ENCODE measurements at regions not wholly inside any gene's neighbourhood (a gene's known extent, or its start where the extent isn't known, plus 50 kb on each side); places are given as distances from the start of the nearest gene placed in this dataset.
A peak's percentile ranks its signal among the peaks of the same experiment; 100 is the strongest.

DNA sequence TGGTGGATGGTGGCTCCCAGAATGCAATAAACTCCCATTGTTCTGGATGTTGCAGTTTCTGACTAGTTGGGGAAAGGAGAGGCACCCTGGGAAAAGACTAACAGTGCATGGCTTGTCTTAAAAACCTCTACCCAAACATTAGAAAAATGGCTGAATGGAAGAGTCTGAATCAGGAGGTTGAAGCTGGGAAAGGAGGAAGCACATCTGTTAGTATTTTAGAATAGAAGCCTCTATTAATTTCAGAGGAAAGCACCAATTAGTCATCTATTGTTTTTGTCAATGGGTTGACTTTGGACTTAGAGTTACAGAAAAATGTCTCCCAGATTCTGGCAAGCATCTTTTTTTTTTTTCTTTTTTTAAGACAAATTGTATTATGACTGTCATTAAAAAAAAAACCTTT is 56.1 kb upstream of the ELMO1 start:
- intact Hi-C loops (cut with DNase I): loop anchor here (5.0 kb wide), 1 partner anchor 52 kb away; no protein-coding TSS in a partner anchor
- DNase-seq: no peak

DNA sequence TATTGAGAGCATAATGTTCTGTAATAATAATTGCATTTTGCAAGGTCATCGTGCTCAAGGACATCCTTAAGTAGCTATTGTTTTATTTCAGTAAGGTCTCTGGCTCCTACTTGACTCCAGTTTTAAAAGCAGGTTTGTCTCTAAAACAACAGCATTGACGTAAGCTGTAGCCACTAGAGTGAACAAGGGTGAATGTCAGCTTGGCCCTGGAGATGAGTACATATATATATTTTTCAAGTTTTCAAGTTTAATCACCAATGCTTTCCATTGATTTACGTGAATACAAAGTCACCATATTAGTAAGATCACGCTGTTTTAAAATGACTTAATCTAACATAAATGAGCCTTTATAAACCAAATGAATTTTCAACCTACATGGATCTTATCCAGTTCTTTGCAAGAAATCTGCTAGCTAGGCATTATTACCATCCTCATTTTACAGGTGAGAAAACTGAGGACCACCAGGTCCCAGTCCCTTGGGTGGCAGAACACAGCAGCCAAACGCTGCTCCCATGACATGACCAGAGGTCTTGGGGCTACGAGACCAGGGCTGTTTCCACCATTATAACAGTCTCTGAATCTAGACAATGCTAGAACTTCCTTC is 57.2 kb upstream of the ELMO1 start:
- no peak for DNase-seq
- intact Hi-C loops (cut with DNase I): loop anchor here (5.0 kb wide), 1 partner anchor 54 kb away; no protein-coding TSS in a partner anchor

DNA sequence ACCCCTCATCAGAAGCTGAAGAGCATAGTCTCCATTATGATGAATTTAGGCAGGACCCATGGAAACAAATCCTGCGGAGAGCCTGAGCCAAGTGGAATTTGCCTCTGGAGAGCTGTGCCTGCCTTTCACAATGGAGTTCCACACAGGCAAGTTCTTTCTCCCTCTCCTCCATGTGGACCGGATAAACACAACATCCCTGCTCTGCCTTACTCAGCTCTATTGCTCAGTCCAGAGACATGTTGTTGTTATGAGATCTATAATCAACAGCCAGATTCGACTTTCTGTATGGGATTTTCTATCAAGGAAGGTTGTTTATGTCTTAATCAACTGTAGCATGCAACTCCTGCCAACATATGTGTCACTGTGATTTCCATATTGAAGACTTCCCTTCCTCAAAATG is 59.5 kb upstream of the ELMO1 start:
- no peak for DNase-seq
- intact Hi-C loops (cut with DNase I): loop anchor here (5.0 kb wide), 1 partner anchor 56 kb away; no protein-coding TSS in a partner anchor

DNA sequence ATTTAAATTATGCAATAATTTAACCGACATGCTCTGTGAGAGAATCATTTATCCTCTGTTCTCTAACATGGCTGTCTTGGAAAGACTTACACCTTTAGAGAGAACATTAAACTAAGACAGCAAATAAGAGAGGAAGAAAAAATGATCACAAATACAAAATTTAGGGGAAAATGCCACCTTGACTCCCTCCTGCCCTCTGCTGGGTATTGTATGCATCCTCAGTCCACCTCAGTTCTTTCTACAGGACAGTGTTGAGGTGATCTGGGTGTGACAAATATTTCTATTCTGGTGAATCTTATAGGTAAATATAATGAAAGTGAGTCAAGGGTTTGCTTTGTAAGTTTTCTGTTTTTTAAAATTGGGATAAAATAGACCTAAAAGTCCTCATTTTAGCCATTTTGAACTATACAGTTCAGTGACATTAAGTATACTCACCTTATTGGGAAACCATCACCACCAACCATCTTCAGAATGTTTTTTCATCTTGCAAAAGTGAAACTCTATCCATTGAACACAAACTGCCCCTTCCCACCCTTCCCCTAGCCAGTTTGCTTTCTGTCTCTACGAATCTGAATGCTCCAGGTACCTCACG is 61.5 kb upstream of the ELMO1 start:
- intact Hi-C loops (cut with DNase I): loop anchor here (5.0 to 10.0 kb wide), 2 partner anchors 303 to 325 kb away; no protein-coding TSS in a partner anchor
- peak in 1 of 10 donors; percentile 28 for DNase-seq

GRCh38 chr7:37511915-37512314 is 63.3 kb upstream of the ELMO1 start:
- intact Hi-C loops (cut with DNase I): loop anchor here (5.0 to 10.0 kb wide), 2 partner anchors 305 to 323 kb away; no protein-coding TSS in a partner anchor
- DNase-seq: no peak

DNA sequence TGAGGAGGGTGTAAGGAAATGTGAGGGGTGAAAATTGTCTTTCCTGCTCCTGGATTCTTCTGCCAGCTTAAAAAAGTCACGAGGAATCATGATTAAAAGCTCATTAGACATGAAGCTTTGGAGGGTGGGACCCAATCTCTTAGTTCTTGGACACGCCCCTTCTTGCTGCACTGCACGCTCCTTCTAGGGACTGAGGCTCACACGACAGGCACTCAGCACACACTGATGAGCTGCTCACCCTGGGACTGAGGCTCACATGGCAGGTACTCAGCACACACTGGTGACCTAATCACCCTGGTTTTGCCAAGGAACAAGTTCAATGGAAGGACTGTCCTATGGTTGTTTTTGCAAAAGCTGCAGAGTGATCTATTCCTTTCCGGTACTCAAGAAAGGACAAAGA is 65.8 kb upstream of the ELMO1 start:
- DNase-seq: no peak
- intact Hi-C loops (cut with DNase I): loop anchor here (5.0 to 10.0 kb wide), 2 partner anchors 307 to 320 kb away; no protein-coding TSS in a partner anchor

GRCh38 chr7:37516664-37517063 is 68.0 kb upstream of the ELMO1 start:
- no peak for DNase-seq
- intact Hi-C loops (cut with DNase I): loop anchor here (10.0 kb wide), 1 partner anchor 318 kb away; no protein-coding TSS in a partner anchor

DNA sequence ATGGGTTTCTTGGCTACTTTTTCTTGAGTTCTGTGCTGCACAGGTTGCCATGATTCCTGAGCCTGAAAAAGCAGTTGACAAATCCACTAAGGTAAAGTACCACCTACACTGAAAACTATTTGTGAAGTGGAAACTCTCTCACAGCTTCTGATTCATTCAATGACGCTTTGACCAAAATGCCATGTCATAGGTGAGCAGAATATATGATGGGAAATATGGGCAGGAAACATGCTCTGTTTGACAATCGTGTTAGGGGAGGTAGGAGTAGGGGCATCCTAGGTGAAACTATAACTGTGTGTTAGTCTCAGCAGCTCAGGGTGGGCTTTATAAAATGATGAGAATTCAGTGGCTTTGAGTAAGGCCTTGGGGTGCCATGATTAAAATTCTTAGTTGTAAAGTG is 69.6 kb upstream of the ELMO1 start:
- intact Hi-C loops (cut with DNase I): loop anchor here (10.0 kb wide), 1 partner anchor 317 kb away; no protein-coding TSS in a partner anchor
- DNase-seq: no peak

GRCh38 chr7:37524056-37524455 is 75.4 kb upstream of the ELMO1 start:
- no peak for DNase-seq
- intact Hi-C loops (cut with DNase I): no loop called here

- peak in 1 of 10 donors; percentile 75 for DNase-seq
- intact Hi-C loops (cut with DNase I): no loop called here
These were observed 76.1 kb upstream of the ELMO1 start for GRCh38 chr7:37524797-37525196.

GRCh38 chr7:37526623-37527022 is 78.0 kb upstream of the ELMO1 start:
- DNase-seq: no peak
- intact Hi-C loops (cut with DNase I): no loop called here

DNA sequence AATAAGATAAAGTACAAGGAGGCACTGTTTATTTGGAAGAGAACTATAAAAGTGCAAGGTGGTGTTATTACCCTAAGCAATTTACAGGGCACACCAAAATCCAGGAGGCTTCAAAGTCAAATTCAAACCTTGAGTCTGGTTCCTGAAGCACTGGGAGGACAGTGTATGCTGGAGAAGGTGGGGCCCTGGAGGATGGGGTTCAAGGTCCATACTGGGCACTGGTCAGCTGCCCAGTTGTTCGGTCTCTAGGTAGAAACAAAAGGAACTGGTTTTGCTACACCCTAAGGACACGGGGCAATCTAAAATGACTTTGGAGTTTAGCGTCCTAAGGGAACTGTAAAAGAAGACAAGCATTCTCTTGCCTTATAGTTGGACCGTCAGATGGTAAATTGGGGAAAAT is 78.4 kb upstream of the ELMO1 start:
- intact Hi-C loops (cut with DNase I): no loop called here
- no peak for DNase-seq

GRCh38 chr7:37531225-37531624 is 82.6 kb upstream of the ELMO1 start:
- intact Hi-C loops (cut with DNase I): no loop called here
- DNase-seq: no peak

DNA sequence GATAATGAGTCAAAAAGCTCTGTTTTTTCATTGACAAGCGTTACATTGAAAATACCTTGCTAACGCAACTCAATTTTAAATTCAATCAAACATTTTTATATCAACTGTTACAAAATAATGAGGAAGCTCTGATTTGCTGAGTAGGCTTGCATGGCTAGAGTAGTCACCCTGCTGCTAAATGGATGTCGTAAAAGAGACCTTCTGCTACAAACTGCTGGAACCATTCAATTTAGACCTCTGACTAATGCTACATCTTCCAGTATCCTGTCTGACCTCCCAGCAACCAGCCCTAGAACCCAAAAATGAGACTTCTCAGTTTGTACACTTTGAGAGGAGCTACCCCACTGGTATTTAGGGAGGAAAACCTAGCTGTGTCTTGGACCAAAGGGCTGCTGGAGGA is 84.0 kb upstream of the ELMO1 start:
- no peak for DNase-seq
- intact Hi-C loops (cut with DNase I): no loop called here

DNA sequence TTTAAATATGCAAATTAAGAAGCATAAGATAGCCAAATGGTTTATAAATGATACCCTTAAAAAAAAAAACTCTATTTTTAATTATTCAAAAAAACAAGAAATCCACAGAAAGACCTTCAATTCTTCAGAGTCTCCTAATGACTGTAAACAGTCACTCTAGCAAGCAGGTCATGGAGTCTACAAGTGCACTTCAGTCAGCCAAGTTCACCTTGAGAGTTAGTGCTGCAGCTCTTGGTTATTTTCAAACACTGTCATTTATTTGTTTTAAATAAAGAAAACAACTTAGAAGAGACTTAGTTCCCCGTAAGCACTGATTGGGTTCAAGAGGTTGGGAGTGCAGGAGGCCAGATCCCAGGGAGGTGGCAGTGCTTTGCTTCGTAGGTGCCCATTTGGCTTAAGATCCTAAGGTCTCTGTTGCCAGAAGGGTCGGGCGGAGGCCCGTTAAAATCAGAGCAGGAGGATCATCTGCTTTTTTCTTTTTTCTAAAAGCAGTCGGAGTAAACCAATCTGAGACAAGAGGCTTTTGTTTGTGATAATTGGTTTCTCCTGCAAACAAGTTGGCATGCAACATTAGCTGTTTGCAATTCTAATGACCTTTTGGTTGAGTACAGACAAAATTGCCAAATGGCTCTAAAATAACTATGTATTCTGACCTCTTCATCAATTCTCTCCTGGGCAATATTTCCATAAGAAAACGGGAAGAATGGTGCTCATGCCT is 86.4 kb upstream of the ELMO1 start:
- DNase-seq: peak in 1 of 10 donors; percentile 27
- intact Hi-C loops (cut with DNase I): no loop called here

DNA sequence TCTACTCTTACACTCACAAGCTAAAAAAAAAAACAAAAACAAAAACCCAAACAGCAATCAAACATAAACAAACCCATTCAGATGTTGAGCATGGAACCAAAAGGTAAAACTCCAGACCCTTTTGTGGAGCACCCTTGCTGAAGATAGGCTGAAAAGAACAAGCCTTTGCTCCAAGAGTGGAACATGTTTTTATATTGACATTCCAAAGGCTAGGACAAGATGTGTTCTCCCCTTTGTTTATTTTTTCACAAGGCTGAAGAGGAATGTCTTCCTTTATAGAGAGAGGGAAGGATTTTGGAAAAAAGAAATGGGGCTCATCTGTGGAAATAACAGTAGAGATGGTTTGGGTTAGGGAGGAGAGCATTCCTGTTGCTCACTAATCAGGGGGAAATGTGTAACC is 87.2 kb upstream of the ELMO1 start:
- DNase-seq: no peak
- intact Hi-C loops (cut with DNase I): no loop called here

DNA sequence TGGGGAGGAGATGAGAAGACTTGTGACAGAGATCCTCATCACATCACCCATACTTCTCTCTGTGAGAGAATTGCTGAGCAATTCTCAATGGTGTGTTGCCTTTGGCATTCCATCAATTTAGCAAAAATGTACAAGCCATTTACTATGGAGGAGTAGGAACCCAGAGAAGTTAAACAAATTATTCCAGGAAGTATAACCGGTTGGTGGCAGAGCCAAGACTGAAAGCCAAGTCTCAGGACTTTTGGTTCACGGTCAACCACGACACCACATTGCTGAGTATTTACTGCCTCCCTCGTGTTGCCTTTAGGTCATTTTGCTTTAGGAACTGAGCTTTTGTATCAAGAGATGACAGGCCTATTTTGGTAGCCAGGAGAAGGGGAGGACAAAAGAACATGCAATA is 88.0 kb upstream of the ELMO1 start:
- intact Hi-C loops (cut with DNase I): no loop called here

GRCh38 chr7:37537439-37537838 is 88.8 kb upstream of the ELMO1 start:
- intact Hi-C loops (cut with DNase I): no loop called here
- DNase-seq: no peak

More for the DNA sequence above, 88.0 kb upstream of the ELMO1 start:
- DNase-seq: no peak

DNA sequence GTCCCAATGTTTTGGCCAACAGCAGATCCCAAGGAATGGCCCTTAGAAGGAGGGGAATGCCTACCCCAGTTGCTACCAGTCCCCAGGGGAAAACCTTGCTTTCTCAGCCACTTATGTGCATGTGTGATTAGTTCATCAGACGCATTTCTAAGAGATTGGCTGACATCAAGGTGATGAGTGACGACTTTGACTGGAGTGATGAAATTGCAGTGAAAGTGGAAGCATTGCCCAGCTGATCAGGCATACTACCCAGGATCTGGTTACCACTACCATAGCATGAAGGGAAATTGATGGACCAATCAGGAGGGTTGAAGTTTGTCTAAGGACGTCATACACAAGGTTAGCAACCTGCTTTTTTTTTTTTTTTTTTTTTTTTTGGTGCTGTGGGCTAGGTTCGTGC is 90.3 kb upstream of the ELMO1 start:
- no peak for DNase-seq
- intact Hi-C loops (cut with DNase I): no loop called here

- peak in 6 of 10 donors; percentile 12 to 83 (median 28) for DNase-seq
- intact Hi-C loops (cut with DNase I): no loop called here
These were observed 92.3 kb upstream of the ELMO1 start for GRCh38 chr7:37540917-37541316.

- no peak for DNase-seq
- intact Hi-C loops (cut with DNase I): no loop called here
These were observed 93.3 kb upstream of the ELMO1 start for GRCh38 chr7:37541810-37542443.

Data from posterior cingulate gyrus (tissue), 11 donors.